GM23248 (cell line): ENCODE measurements at regions not wholly inside any gene's neighbourhood (a gene's known extent, or its start where the extent isn't known, plus 50 kb on each side); places are given as distances from the start of the nearest gene placed in this dataset.

Experiments
- DNase-seq: peaks from one replicate; pipeline ENCODE4 v3.0.0-alpha.2; 2015
- H2AFZ ChIP-seq: fragments of 200-600 bp; sonication (generic); 2 replicates; pipeline ENCODE4 v1.6.1; 2016; ENCODE audit warnings: antibody characterized with exemption
- H3F3A ChIP-seq: fragments of 200-600 bp; sonication (generic); 2 replicates; pipeline ENCODE4 v1.6.1; 2016; ENCODE audit warnings: mild to moderate bottlenecking, antibody characterized with exemption, mixed run types; ENCODE audit not compliant: insufficient read depth
- H3K27ac ChIP-seq: fragments of 200-600 bp; sonication (generic); 2 replicates; pipeline ENCODE4 v1.5.1; 2016; ENCODE audit warnings: mild to moderate bottlenecking
- H3K27me3 ChIP-seq: fragments of 200-600 bp; sonication (generic); replicated peaks from 2 replicates; pipeline ENCODE4 v1.6.1; 2016; ENCODE audit warnings: mild to moderate bottlenecking; ENCODE audit not compliant: insufficient read depth
- H3K36me3 ChIP-seq: fragments of 200-600 bp; sonication (generic); 2 replicates; pipeline ENCODE4 v1.6.1; 2016; ENCODE audit warnings: low read depth, mild to moderate bottlenecking
- H3K4me1 ChIP-seq: fragments of 200-600 bp; sonication (generic); 2 replicates; pipeline ENCODE4 v1.6.1; 2016; ENCODE audit warnings: mild to moderate bottlenecking; ENCODE audit not compliant: insufficient read depth
- H3K4me2 ChIP-seq: fragments of 200-600 bp; sonication (generic); one replicate; pipeline ENCODE4 v1.6.1; 2016; ENCODE audit warnings: mild to moderate bottlenecking; ENCODE audit not compliant: unreplicated experiment
- H3K4me3 ChIP-seq: fragments of 200-600 bp; sonication (generic); 2 replicates; pipeline ENCODE4 v1.5.1; 2016; ENCODE audit warnings: mild to moderate bottlenecking
- H3K79me2 ChIP-seq: fragments of 200-600 bp; sonication (generic); 2 replicates; pipeline ENCODE4 v1.6.1; 2016; ENCODE audit warnings: mild to moderate bottlenecking; ENCODE audit not compliant: insufficient read depth
- H3K9ac ChIP-seq: fragments of 200-600 bp; sonication (generic); 2 replicates; pipeline ENCODE4 v1.6.1; 2016; ENCODE audit warnings: mild to moderate bottlenecking
- H3K9me2 ChIP-seq: fragments of 200-600 bp; sonication (generic); 2 replicates; pipeline ENCODE4 v1.6.1; 2016; ENCODE audit warnings: mixed run types, mild to moderate bottlenecking, moderate library complexity; ENCODE audit not compliant: insufficient read depth
- H3K9me3 ChIP-seq: fragments of 200-600 bp; sonication (generic); one replicate; pipeline ENCODE4 v1.6.1; 2017; ENCODE audit warnings: low read depth
- H4K20me1 ChIP-seq: fragments of 200-600 bp; sonication (generic); 2 replicates; pipeline ENCODE4 v1.6.0; 2016; ENCODE audit not compliant: insufficient read depth
- EZH2 ChIP-seq: fragments of 200-600 bp; sonication (generic); IDR thresholded peaks from 2 replicates; pipeline ENCODE4 v1.6.1; 2018; ENCODE audit warnings: antibody characterized with exemption, mild to moderate bottlenecking; ENCODE audit not compliant: insufficient read depth, poor library complexity, severe bottlenecking
- EZH2phosphoT487 ChIP-seq: fragments of 200-600 bp; sonication (generic); IDR thresholded peaks from 2 replicates; pipeline ENCODE4 v1.6.1; 2018; ENCODE audit warnings: antibody characterized with exemption, moderate library complexity, mild to moderate bottlenecking, low read depth; ENCODE audit not compliant: insufficient read depth
- WGBS, 2 experiments: methylation state at CpG; one replicate each; pipeline ENCODE4 v1.1.6; 2015 to 2017; ENCODE audit warnings: low lambda C conversion rate in 2 of 2, low coverage in 1 of 2; ENCODE audit errors: missing lambda C conversion rate in 2 of 2; 5-methylcytosine and 5-hydroxymethylcytosine counted together
- in situ Hi-C: fragments of 300-500 bp; cut with MboI; formaldehyde crosslinking; loops from 2 replicates; pipeline ENCODE4 v1.15.0; 2020

GRCh38 chr12:77777274-77777673 lies 53.4 kb upstream of the NAV3 start:
- Histone ChIP-seq H3K9ac (no peak overlapping the region), H3F3A (no peaks in the 10 kb centered on the region), H3K4me1 (no peaks in the 10 kb centered on the region), H3K36me3 (no peaks in the 10 kb centered on the region), H3K27me3 (no peaks in the 10 kb centered on the region), H3K4me3 (no peak overlapping the region), H2AFZ (no peak overlapping the region), H4K20me1 (no peaks in the 10 kb centered on the region), H3K27ac (no peak overlapping the region), H3K9me3 (no peaks in the 10 kb centered on the region), H3K9me2 (no peaks in the 10 kb centered on the region), H3K79me2 (no peaks in the 10 kb centered on the region), H3K4me2 (no peak overlapping the region)
- in situ Hi-C loops = no loop called here
- WGBS, 2 experiments = 93 to 96% methylated on average over 1 of the region's 1 CpG
- TF ChIP-seq EZH2phosphoT487 = no peak
- no peak for TF ChIP-seq EZH2
- DNase-seq = no peak

- Histone ChIP-seq H3K9me3 (no peaks in the 10 kb centered on the region), H3K9me2 (no peaks in the 10 kb centered on the region), H3K27me3 (no peaks in the 10 kb centered on the region), H4K20me1 (no peaks in the 10 kb centered on the region), H3K9ac (no peak overlapping the region), H3K27ac (no peak overlapping the region), H2AFZ (no peak overlapping the region), H3K79me2 (no peaks in the 10 kb centered on the region), H3F3A (no peaks in the 10 kb centered on the region), H3K4me3 (no peak overlapping the region), H3K4me2 (no peak overlapping the region), H3K4me1 (no peaks in the 10 kb centered on the region), H3K36me3 (no peaks in the 10 kb centered on the region)
- 81% methylated on average over 5 of the region's 5 CpGs for WGBS, 2 experiments
- in situ Hi-C loops = no loop called here
- no peak for DNase-seq
- TF ChIP-seq EZH2phosphoT487 = no peak
- TF ChIP-seq EZH2 = no peak
Measured at GRCh38 chr12:77774761-77775160, 55.9 kb upstream of the NAV3 start.

- Histone ChIP-seq H3K4me2 (no peak overlapping the region), H3K79me2 (no peaks in the 10 kb centered on the region), H3K9ac (no peak overlapping the region), H3K4me1 (no peaks in the 10 kb centered on the region), H4K20me1 (no peaks in the 10 kb centered on the region), H2AFZ (no peak overlapping the region), H3F3A (no peaks in the 10 kb centered on the region), H3K27ac (no peak overlapping the region), H3K36me3 (no peaks in the 10 kb centered on the region), H3K9me3 (no peaks in the 10 kb centered on the region), H3K27me3 (no peaks in the 10 kb centered on the region), H3K9me2 (no peaks in the 10 kb centered on the region), H3K4me3 (no peak overlapping the region)
- TF ChIP-seq EZH2phosphoT487 = no peak
- TF ChIP-seq EZH2 = no peak
- WGBS, 2 experiments = 64 to 65% methylated on average over 6 of the region's 6 CpGs
- in situ Hi-C loops = no loop called here
- no peak for DNase-seq
Measured at GRCh38 chr12:77772676-77773298, 57.9 kb upstream of the NAV3 start.

- Histone ChIP-seq H3K4me1 (no peaks in the 10 kb centered on the region), H3F3A (no peaks in the 10 kb centered on the region), H3K79me2 (no peaks in the 10 kb centered on the region), H3K27ac (no peak overlapping the region), H3K9ac (no peak overlapping the region), H3K4me2 (no peak overlapping the region), H3K27me3 (no peaks in the 10 kb centered on the region), H3K9me2 (no peaks in the 10 kb centered on the region), H3K4me3 (no peak overlapping the region), H2AFZ (no peak overlapping the region), H3K9me3 (no peaks in the 10 kb centered on the region), H4K20me1 (no peaks in the 10 kb centered on the region), H3K36me3 (no peaks in the 10 kb centered on the region)
- DNase-seq = no peak
- in situ Hi-C loops = no loop called here
- 50 to 63% methylated on average over 1 of the region's 1 CpG for WGBS, 2 experiments
- TF ChIP-seq EZH2 (no peak), EZH2phosphoT487 (no peak)
Measured at GRCh38 chr12:77768558-77768957, 62.1 kb upstream of the NAV3 start.

- DNase-seq = no peak
- Histone ChIP-seq H3K27ac (no peak overlapping the region), H4K20me1 (no peaks in the 10 kb centered on the region), H3K4me1 (no peaks in the 10 kb centered on the region), H3K9me2 (no peaks in the 10 kb centered on the region), H3K9ac (no peak overlapping the region), H3K79me2 (no peaks in the 10 kb centered on the region), H2AFZ (no peak overlapping the region), H3K4me2 (no peak overlapping the region), H3K36me3 (no peaks in the 10 kb centered on the region), H3K27me3 (no peaks in the 10 kb centered on the region), H3K4me3 (no peak overlapping the region), H3F3A (no peaks in the 10 kb centered on the region), H3K9me3 (no peaks in the 10 kb centered on the region)
- 36 to 65% methylated on average over 1 of the region's 1 CpG for WGBS, 2 experiments
- in situ Hi-C loops = no loop called here
- TF ChIP-seq EZH2phosphoT487 = no peak
- TF ChIP-seq EZH2 = no peak
Measured at GRCh38 chr12:77767756-77768343, 62.8 kb upstream of the NAV3 start.
